Subcutaneous abdominal adipose tissue (tissue), 5 donors: ENCODE measurements at regions not wholly inside any gene's neighbourhood (a gene's known extent, or its start where the extent isn't known, plus 50 kb on each side); places are given as distances from the start of the nearest gene placed in this dataset.

Source experiments
- H3K27ac ChIP-seq: one replicate; pipeline ENCODE4 v1.7.0; 2013; ENCODE audit warnings: low read depth, mild to moderate bottlenecking, inconsistent platforms, low read length, moderate library complexity
- H3K27me3 ChIP-seq, 5 donors: one replicate each; pipeline ENCODE4 v1.7.0; 2013; ENCODE audit warnings: low read length in 5 of 5, inconsistent platforms in 1 of 5; ENCODE audit not compliant: control insufficient read depth in 5 of 5, insufficient read depth in 4 of 5
- H3K36me3 ChIP-seq, 5 donors: one replicate each; pipeline ENCODE4 v1.7.0; 2013; ENCODE audit warnings: low read length in 5 of 5; ENCODE audit not compliant: control insufficient read depth in 5 of 5, insufficient read depth in 5 of 5
- H3K4me1 ChIP-seq, 5 donors: one replicate each; pipeline ENCODE4 v1.7.0; 2013; ENCODE audit warnings: low read length in 5 of 5, mild to moderate bottlenecking in 3 of 5, moderate library complexity in 1 of 5; ENCODE audit not compliant: control insufficient read depth in 5 of 5, insufficient read depth in 5 of 5
- H3K4me3 ChIP-seq, 5 donors: one replicate each; pipeline ENCODE4 v1.7.0; 2013; ENCODE audit warnings: low read length in 5 of 5, low read depth in 1 of 5
- H3K9ac ChIP-seq, 5 donors: one replicate each; pipeline ENCODE4 v1.7.0; 2013; ENCODE audit warnings: low read length in 5 of 5, mild to moderate bottlenecking in 4 of 5, moderate library complexity in 3 of 5
- H3K9me3 ChIP-seq, 5 donors: one replicate each; pipeline ENCODE4 v1.7.0; 2013; ENCODE audit warnings: low read length in 5 of 5; ENCODE audit not compliant: control insufficient read depth in 5 of 5
- donor health status: healthy.
- donor health status: healthy.
- donor health status: healthy.
- donor health status: healthy.
- donor health status: healthy.

DNA sequence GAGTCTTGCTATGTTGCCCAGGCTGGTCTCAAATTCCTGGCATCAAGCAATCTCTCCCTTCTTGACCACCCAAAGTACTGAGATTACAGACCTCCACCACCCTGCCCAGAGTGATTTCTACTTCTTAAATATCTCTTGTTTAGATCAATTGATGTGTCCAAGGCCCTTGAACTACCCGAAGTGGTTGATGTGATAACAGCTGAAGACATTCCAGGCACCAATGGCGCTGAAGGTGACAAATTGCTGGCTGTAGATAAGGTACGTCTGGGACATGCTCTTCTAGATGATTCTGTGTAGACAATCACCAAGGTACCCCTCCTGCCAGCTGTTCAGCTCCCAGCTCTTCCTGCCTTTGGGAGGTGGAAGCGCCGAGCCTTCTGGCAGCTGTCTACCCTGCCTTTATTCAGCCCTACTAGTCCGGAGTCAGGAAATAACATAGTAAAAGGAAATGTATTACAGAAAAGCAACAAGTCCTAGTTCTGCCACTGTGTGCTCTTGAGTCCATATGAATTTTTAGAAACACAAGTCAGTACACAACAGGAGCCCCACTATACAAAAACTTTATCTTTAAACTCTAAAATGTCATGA lies 61.3 kb upstream of the BZW1 start:
- no peaks in the 10 kb centered on the region for H3K9me3 ChIP-seq
- no peak overlapping the region for H3K4me3 ChIP-seq
- H3K27me3 ChIP-seq = no peaks in the 10 kb centered on the region
- no peaks in the 10 kb centered on the region for H3K36me3 ChIP-seq
- no peak overlapping the region for H3K9ac ChIP-seq
- no peak overlapping the region for H3K27ac ChIP-seq
- H3K4me1 ChIP-seq = peaks cover 0 to 30% (median 25%) of the 10 kb centered on the region in 5 donors

- Histone ChIP-seq H3K27ac (no peak overlapping the region), H3K36me3 (no peaks in the 10 kb centered on the region), H3K27me3 (no peaks in the 10 kb centered on the region), H3K9ac (no peak overlapping the region), H3K4me1 (peaks cover 0 to 30% (median 25%) of the 10 kb centered on the region in 5 donors), H3K4me3 (no peak overlapping the region), H3K9me3 (no peaks in the 10 kb centered on the region)
Observed at GRCh38 chr2:200751786-200752185, 59.9 kb upstream of the BZW1 start.

DNA sequence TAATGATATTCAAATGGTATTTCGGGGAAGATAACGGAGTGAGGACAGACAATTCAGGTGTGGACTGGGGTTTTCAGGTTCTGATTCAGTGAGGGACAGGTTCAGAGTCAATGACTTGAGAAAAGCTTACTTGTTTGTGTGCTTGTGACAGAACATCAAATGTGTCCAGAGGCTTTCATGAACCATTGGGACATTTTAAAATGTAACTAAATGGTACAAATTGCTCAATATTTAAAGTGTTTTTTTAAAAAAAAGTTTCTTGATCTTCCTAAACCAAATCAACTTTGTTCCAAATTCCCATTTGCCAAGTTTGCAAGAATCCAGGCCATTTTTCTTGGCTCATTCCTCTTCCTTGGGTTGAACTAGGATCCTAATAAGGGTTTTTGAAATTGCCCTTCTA lies 59.4 kb upstream of the BZW1 start:
- Histone ChIP-seq H3K36me3 (no peaks in the 10 kb centered on the region), H3K4me3 (no peak overlapping the region), H3K9ac (no peak overlapping the region), H3K9me3 (no peaks in the 10 kb centered on the region), H3K4me1 (peaks cover 0 to 34% (median 26%) of the 10 kb centered on the region in 5 donors), H3K27me3 (no peaks in the 10 kb centered on the region), H3K27ac (no peak overlapping the region)

- Histone ChIP-seq H3K9me3 (no peaks in the 10 kb centered on the region), H3K36me3 (no peaks in the 10 kb centered on the region), H3K4me3 (no peak overlapping the region), H3K4me1 (peaks cover 0 to 34% (median 22%) of the 10 kb centered on the region in 5 donors), H3K27ac (no peak overlapping the region), H3K27me3 (no peaks in the 10 kb centered on the region), H3K9ac (no peak overlapping the region)
Observed at GRCh38 chr2:200752835-200753234, 58.9 kb upstream of the BZW1 start.

DNA sequence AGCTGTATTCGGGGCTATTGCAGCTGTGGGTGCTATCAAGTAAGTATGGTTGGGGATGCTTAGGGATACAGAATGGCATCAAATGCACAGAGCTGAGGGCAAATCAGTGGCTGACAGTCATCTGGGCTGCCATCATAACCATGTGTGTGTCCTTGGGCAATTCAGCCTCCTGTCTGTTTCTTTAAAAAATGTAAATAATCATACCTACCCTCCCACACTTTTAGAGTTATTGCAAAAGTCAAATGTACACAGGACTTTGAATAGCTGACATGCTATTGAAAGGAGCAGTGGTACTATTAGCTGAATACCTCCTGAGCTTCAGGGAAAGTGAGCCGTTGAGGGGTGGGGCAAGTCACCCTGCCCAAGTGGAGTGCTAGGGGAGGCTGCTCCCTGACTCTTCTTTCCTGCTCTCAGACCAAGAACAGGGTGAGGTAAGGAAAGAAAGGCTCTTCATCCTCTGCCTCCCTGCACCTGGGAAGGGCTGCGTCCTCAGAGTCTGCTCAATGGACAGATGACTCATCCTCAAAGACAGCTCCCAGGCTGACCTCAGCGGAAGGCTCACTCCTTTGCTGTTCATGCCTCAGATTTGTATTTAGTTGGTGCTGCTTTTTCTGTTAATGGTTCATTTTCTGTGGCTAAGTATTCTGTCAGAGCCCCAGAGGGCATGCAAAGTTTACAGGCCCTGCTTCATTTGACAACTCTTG lies 54.9 kb upstream of the BZW1 start:
- H3K9me3 ChIP-seq = no peaks in the 10 kb centered on the region
- H3K36me3 ChIP-seq = no peaks in the 10 kb centered on the region
- H3K9ac ChIP-seq = no peak overlapping the region
- H3K4me1 ChIP-seq = peaks cover 0 to 26% (median 14%) of the 10 kb centered on the region in 5 donors
- no peak overlapping the region for H3K27ac ChIP-seq
- no peaks in the 10 kb centered on the region for H3K27me3 ChIP-seq
- no peak overlapping the region for H3K4me3 ChIP-seq

GRCh38 chr2:200757399-200757798 lies 54.3 kb upstream of the BZW1 start:
- Histone ChIP-seq H3K4me1 (peaks cover 0 to 21% (median 7%) of the 10 kb centered on the region in 5 donors), H3K27me3 (no peaks in the 10 kb centered on the region), H3K9ac (no peak overlapping the region), H3K9me3 (no peaks in the 10 kb centered on the region), H3K27ac (no peak overlapping the region), H3K4me3 (no peak overlapping the region), H3K36me3 (no peaks in the 10 kb centered on the region)

DNA sequence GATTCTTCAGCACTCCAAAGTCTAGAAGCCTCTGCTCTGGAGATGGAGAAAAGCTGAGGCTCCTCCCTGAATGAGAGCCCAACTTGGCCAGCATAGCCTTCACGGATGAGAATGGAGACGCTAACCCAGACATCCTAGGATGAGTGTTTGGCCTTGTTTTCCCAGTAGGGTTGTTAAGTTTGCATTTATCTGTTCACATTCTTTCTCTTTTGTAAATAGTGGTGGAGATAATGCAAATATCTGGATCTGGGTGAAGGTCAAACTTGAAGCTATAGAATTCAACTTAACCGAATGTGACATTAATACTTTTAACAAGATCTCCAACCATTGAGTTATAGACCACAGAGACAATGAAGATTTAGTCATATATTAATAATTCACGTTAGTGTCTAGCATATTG lies 53.4 kb upstream of the BZW1 start:
- no peak overlapping the region for H3K9ac ChIP-seq
- no peak overlapping the region for H3K4me3 ChIP-seq
- no peaks in the 10 kb centered on the region for H3K36me3 ChIP-seq
- no peaks in the 10 kb centered on the region for H3K27me3 ChIP-seq
- H3K9me3 ChIP-seq = no peaks in the 10 kb centered on the region
- peaks cover 0 to 14% (median 0%) of the 10 kb centered on the region in 5 donors for H3K4me1 ChIP-seq
- H3K27ac ChIP-seq = no peak overlapping the region

DNA sequence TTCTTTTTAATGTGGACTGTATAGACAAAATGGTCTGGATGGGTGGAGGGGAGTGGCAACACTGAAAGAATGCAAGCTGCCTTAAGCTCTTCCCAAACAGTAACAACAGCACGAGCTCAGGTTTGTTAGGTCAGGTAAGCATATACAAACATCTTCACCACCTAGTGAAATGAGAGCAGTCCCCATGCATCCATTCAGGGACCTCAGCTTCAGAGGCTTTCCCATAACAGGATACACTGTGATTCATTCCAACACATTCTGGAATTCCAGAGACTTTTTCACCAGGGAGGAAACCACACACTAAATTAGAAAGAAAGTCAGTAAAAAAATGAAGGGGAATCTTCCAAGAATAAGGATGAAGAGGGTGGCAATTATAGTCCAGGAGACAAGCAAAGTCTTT lies 50.4 kb upstream of the BZW1 start:
- no peak overlapping the region for H3K4me3 ChIP-seq
- H3K27ac ChIP-seq = no peak overlapping the region
- H3K36me3 ChIP-seq = no peaks in the 10 kb centered on the region
- H3K9ac ChIP-seq = no peak overlapping the region
- no peaks in the 10 kb centered on the region for H3K9me3 ChIP-seq
- H3K4me1 ChIP-seq = peaks cover 0 to 4% (median 0%) of the 10 kb centered on the region in 5 donors
- H3K27me3 ChIP-seq = no peaks in the 10 kb centered on the region
